ENCODE measurements at regions not wholly inside any gene's neighbourhood (a gene's known extent, or its start where the extent isn't known, plus 50 kb on each side); places are given as distances from the start of the nearest gene placed in this dataset.

DNA sequence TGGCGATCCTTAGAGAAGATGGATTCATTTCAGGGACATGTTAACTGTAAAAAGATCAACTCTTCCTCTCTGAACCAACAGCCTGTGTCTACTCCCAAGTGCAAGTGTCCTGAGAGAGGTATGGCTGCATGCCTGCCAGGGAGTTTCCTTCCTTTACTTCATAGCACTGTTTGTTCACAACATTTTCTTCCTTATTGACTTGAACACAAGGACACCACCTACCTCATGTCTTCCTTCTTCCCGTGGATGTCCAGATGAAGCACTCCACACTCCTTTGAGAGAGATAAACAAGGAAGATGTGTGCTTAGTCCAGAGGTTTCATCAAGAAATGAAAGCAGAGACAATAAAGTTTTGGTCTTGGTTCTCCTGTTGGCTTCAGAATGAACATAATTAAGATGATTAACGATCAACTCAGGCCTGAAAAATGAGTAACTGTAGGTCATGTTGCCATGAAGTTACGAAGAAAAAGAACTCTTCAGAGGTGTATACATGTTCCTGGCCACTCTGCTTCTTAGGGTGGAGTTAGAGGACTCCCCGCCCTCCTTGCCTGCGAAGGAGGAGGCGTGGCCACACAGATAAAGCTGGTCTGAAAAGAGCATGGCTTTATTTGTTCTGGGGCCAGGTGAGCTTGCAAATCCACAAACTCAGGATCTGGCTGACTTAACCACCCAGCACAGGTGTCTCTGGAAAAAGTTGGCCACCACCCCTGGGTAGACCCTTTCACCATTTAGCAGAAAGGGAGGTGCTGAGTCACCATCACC, 155.0 kb upstream of the KCTD1 start:
- H3K36me3 ChIP-seq, result no peaks in the 10 kb centered on the region
- H3K9me3 ChIP-seq, result no peaks in the 10 kb centered on the region
- DNase-seq, result no peak
- TF ChIP-seq, protein P1, sequence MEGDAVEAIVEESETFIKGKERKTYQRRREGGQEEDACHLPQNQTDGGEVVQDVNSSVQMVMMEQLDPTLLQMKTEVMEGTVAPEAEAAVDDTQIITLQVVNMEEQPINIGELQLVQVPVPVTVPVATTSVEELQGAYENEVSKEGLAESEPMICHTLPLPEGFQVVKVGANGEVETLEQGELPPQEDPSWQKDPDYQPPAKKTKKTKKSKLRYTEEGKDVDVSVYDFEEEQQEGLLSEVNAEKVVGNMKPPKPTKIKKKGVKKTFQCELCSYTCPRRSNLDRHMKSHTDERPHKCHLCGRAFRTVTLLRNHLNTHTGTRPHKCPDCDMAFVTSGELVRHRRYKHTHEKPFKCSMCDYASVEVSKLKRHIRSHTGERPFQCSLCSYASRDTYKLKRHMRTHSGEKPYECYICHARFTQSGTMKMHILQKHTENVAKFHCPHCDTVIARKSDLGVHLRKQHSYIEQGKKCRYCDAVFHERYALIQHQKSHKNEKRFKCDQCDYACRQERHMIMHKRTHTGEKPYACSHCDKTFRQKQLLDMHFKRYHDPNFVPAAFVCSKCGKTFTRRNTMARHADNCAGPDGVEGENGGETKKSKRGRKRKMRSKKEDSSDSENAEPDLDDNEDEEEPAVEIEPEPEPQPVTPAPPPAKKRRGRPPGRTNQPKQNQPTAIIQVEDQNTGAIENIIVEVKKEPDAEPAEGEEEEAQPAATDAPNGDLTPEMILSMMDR (IDR thresholded peaks at IDR 0.05; ENCODE audit: low read depth, low read length), result no peak
- no peaks in the 10 kb centered on the region for H3K27me3 ChIP-seq
- no peak overlapping the region for H3K4me3 ChIP-seq (ENCODE audit: low read depth, low read length)
- no peaks in the 10 kb centered on the region for H3K4me1 ChIP-seq

DNA sequence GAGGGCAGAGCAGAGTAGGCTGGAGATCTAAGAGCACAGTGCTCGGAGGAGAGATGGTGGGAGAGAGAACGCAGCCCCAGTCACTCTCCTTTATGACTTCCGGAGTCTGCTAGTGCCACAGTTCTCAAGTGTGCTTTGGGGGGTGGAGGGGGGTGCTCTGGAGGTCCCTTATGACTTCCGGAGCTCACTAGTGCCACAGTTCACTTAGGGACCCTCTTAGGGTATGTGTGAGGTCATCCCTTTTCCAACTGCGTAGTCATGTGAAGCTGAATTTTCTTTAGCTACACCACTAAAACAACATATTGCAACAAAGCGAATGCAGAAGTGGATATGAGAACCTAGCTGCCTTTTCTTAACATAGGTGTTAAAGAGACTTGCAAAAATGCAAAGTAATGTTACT, 153.7 kb upstream of the KCTD1 start:
- H3K27me3 ChIP-seq, result no peaks in the 10 kb centered on the region
- H3K9me3 ChIP-seq, result no peaks in the 10 kb centered on the region
- no peak overlapping the region for H3K4me3 ChIP-seq (ENCODE audit: low read depth, low read length)
- TF ChIP-seq, protein P1 (IDR thresholded peaks at IDR 0.05; ENCODE audit: low read depth, low read length), result no peak
- DNase-seq, result no peak
- H3K4me1 ChIP-seq, result no peaks in the 10 kb centered on the region
- no peaks in the 10 kb centered on the region for H3K36me3 ChIP-seq

DNA sequence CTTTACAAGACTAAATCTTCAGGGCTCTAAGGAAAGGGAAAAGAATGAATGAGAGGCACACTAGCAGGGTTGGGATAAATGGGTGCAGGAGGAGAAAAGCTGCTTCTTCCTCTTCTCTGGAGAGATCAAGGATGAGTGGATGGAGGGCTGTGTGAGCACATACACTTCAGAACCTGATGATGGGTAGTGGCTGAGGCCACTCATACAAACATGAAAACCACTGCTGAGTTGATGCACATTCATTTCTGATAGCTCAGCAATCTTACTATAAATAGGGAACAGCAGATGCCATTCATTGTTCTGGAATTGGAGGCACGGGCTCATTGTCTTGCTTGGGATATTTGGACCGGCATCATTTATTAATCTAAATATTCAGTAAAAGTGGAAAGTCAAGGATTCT, 152.4 kb upstream of the KCTD1 start:
- H3K27me3 ChIP-seq, result no peaks in the 10 kb centered on the region
- no peaks in the 10 kb centered on the region for H3K4me1 ChIP-seq
- H3K36me3 ChIP-seq, result no peaks in the 10 kb centered on the region
- TF ChIP-seq, protein P1 (IDR thresholded peaks at IDR 0.05; ENCODE audit: low read depth, low read length), result no peak
- DNase-seq, result no peak
- H3K4me3 ChIP-seq (ENCODE audit: low read depth, low read length), result no peak overlapping the region
- no peaks in the 10 kb centered on the region for H3K9me3 ChIP-seq

DNA sequence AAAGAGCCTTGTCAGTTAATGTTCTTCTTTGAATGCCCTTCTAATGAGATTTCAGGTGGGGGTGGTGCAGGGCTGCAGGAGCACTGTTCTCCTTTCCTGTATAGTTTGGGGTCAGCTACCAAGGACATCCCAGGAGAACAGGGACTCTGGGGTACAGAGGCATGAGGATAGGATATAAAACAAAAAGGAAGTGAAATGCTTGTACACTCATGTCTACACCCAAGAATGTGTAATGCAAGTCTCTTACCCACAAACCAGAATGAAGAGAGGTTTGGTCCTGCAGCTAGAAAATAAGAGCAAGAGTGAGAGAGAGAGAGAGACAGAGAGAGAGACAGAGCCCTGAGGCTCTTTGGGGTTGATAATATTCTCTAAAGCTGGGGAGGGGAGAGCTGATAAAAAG, 151.8 kb upstream of the KCTD1 start:
- no peak overlapping the region for H3K4me3 ChIP-seq (ENCODE audit: low read depth, low read length)
- no peak for DNase-seq
- TF ChIP-seq, protein P1 (IDR thresholded peaks at IDR 0.05; ENCODE audit: low read depth, low read length), result no peak
- H3K9me3 ChIP-seq, result no peaks in the 10 kb centered on the region
- no peaks in the 10 kb centered on the region for H3K27me3 ChIP-seq
- H3K36me3 ChIP-seq, result no peaks in the 10 kb centered on the region
- H3K4me1 ChIP-seq, result no peaks in the 10 kb centered on the region

DNA sequence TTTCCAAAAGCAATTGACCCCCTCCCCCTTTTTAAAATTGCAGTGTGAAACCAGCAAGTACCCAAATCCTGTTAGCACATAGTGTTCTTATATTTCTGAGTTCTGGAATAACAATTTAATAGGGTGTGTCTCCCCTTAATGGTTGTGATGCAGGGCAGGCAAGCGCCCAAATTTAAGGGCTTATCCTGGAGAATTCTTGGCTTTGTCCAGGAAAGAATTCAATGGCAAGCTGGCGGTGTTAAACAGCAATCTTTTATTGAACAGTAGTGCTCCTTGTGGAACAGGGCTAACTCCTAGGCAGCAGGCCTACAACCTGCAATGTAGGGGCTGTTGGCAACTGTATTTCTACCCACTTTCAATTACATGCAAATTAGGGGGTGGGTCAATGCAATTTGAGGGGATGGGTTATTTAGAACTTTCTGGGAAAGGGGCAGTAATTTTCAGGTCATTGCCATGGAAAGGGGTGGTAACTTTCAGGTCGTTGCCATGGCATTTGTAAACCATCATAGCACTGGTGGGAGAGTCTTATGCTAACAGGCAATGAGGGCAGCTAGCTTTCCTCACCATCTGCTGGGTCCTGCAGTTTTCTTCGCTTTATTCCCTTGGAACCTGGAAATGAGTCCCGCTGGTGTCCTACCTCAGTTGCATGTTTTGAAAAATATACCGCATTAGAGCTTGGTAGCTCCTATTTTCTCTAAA, 149.0 kb upstream of the KCTD1 start:
- Histone ChIP-seq H3K36me3 (no peaks in the 10 kb centered on the region), H3K9me3 (no peaks in the 10 kb centered on the region), H3K4me3 (ENCODE audit: low read depth, low read length) (no peak overlapping the region), H3K4me1 (no peaks in the 10 kb centered on the region), H3K27me3 (no peaks in the 10 kb centered on the region)
- no peak for DNase-seq
- TF ChIP-seq, protein P1 (IDR thresholded peaks at IDR 0.05; ENCODE audit: low read depth, low read length), result no peak

DNA sequence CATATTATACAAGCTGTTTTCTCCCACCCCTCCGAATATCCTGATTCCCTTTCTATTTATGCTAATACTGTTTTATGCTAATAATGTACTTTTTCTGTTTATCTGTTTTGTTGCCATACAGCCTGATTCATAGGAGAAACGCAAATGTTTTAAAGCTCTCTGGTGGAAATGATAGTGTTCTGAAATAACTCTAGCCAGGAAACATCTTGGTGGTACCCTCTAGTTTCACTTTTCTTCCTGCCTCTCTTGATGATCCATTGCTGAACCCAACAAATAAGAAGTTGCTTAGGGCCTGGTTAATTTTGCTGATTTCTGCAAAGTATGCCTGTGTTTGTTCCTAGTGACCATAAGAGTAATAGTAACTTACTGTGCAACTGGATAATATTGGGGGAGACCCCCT, 148.4 kb upstream of the KCTD1 start:
- Histone ChIP-seq H3K4me1 (no peaks in the 10 kb centered on the region), H3K4me3 (ENCODE audit: low read depth, low read length) (no peak overlapping the region), H3K36me3 (no peaks in the 10 kb centered on the region), H3K9me3 (no peaks in the 10 kb centered on the region), H3K27me3 (no peaks in the 10 kb centered on the region)
- TF ChIP-seq, protein P1 (IDR thresholded peaks at IDR 0.05; ENCODE audit: low read depth, low read length), result no peak
- no peak for DNase-seq

Measured in BE2C (cell line).